D721Med (cell line): ENCODE measurements at regions not wholly inside any gene's neighbourhood (a gene's known extent, or its start where the extent isn't known, plus 50 kb on each side); places are given as distances from the start of the nearest gene placed in this dataset.

Experiments used
- DNase-seq: peaks from one replicate; pipeline ENCODE4 v3.0.0; 2011; ENCODE audit warnings: low spot score; ENCODE audit not compliant: insufficient read length
- FAIRE-seq: peaks from 2 replicates; lab custom pipeline; 2011; peaks lifted over from hg19 to GRCh38; lab: Jason Lieb, UNC
- CTCF ChIP-seq: IDR thresholded peaks from 2 replicates; pipeline ENCODE4 v1.5.1; 2012; ENCODE audit warnings: mild to moderate bottlenecking, control low read depth; ENCODE audit not compliant: insufficient read depth; ENCODE audit errors: missing control alignments

DNA sequence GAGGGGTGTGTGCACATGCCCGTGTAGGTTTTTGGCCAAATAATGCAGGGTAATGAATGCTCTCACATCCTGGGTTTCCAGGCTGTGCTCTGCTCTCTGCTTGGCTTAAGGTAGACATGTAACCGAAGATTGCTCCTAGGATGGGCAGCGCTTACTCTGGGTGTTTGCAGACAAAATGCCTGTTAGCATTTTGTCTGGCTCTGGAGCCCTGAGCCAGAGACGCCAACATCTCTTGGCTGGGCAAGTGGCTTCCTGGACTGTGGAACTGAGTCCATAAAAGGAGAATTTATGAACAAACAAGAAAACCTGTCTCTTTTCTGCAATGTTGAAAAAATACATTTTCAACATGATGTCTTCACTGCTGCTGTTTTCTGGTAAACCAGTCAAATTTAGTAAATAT, 96.0 kb upstream of the TSPAN2 start:
- FAIRE-seq (no peak), DNase-seq (no peak)
- TF ChIP-seq CTCF: no peak

- FAIRE-seq: no peak
- DNase-seq: no peak
- no peak for TF ChIP-seq CTCF
Observed at GRCh38 chr1:115184951-115185331, 95.6 kb upstream of the TSPAN2 start.

DNA sequence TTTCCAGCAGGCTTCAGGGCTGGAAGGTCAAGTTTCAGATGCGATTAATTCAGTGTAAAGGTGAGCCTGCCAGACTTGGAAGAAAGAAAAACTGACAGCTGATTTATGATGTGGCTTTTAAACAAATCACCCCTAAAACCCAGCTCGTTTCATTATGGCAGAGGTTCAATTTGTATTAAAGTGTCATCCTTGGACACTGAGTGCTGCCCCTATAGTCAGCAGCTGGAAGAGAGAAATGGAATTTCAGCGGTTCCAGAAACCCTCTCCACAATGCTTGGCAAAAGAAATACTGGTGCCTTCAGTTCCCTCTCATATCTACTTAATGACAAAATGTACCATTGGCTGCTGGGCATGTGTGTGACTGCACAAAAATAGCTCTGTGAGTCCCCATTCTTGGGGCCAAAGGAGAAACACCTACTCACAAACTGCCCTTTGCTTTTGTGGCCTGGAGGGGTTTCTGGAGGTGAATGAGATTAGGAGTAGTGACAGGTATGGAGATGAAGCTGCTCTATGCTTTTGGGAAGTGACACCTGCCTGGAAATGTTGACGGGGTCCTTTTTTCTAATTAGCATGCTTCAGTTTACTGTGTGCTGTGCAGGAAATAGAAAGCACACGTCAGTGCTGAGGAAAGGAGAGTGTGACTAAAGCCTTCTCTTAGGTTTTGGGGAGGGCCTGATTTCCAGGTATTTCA, 95.1 kb upstream of the TSPAN2 start:
- DNase-seq: no peak
- FAIRE-seq: no peak
- TF ChIP-seq CTCF: no peak

- FAIRE-seq: no peak
- DNase-seq: no peak
- no peak for TF ChIP-seq CTCF
Observed at GRCh38 chr1:115183721-115184259, 94.5 kb upstream of the TSPAN2 start.

GRCh38 chr1:115183158-115183557, 93.9 kb upstream of the TSPAN2 start:
- no peak for TF ChIP-seq CTCF
- FAIRE-seq: no peak
- DNase-seq: no peak

DNA sequence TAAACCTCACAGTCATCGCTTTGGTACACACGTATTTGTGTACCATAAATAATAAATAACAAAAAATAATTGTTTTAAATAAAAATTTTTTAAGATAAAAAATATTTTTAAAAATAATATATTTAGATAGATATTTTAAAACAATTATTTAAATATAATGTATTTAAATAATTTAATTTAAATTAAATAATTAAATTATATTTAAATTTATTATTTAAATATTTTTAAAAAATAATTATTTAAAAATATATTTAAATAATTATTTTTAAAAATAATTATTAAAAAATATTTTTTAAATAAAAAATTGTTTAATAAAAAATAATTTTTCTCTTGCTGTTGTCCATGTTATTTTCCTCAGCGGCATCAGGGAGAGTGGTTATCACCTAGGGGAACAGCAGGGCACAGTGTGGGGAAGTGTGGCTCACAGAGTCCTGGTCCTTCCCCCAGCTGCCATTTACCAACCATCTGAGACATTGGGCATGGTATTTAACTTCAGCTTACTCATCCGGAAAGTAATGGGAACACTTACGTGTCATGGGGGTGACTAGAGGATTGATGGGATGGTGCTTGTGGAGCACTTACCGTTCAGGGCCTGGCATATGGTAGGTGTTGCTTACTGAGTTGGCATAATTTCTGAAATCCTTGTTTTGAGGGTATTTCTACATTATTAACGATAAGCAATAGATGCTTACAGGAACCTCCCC, 92.9 kb upstream of the TSPAN2 start:
- FAIRE-seq: no peak
- no peak for TF ChIP-seq CTCF

DNA sequence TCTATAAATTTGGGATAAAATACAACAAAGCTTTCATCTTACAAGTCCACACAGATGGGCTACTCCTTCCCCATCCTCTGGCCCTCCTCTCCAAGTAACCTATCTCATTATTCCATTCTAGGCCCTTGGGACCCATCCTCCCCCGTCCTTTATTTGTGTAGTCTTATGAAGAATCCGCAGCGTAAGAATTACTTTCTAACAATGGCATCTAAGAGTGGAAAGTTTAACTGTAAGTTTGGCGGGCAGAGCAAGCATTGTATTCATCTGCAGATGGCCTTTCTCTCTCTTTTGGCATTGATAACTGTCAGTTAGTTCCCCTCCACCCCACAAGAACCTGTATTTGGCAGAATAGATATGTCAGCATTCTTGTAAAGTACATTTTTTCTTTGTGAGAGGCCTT, 91.9 kb upstream of the TSPAN2 start:
- FAIRE-seq: no peak

More for the DNA sequence above, 92.9 kb upstream of the TSPAN2 start:
- DNase-seq: no peak

More for the DNA sequence above, 91.9 kb upstream of the TSPAN2 start:
- TF ChIP-seq CTCF: no peak
- DNase-seq: no peak
